ENCODE measurements at regions not wholly inside any gene's neighbourhood (a gene's known extent, or its start where the extent isn't known, plus 50 kb on each side); places are given as distances from the start of the nearest gene placed in this dataset.

DNA sequence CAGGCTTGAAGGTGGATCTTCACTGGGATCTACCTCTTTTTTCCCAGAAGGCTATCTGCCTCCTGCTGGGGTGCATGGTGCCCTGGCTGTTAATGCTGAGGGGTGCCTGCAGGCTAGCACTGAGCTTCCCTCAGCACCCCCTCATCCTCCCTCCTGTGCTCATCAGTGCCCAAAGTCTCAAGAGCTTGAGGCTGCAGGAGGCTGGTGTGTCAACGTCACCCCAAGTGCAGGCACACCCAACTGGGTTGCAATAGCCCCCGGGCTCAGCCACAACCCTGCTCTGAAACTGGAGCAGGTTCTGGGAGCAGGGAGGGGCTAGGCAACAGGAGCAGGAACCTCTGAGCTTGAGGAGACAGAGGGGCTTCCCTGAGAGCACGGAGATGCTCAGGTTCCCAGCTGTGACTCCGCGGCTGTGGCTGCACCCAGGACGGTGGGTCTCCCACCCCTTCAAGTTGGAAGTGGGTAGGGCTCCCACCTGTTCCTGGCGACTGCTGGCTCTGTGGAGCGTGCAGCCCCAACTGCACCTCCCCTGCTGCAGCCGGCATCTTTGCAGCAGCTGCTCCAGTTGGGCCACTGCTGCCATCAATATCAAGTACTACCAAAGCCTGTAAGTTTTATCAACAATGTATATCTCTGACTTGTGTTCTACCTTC, 1266.6 kb upstream of the C9orf72 start:
- CTCF ChIA-PET: interaction anchor here (0.7 kb wide), 1 partner anchor 12 kb away, joined by 3 read pairs; no protein-coding TSS in a partner anchor
- peaks cover 0 to 10% (median 8%) of the 10 kb centered on the region in 5 experiments for H3K9me3 ChIP-seq (ENCODE audit: control extremely low read depth in 1 of 5, control insufficient read depth in 4 of 5, insufficient read depth in 2 of 5, low read depth in 1 of 5, low read length in 4 of 5)
- DNase-seq: no peak
- H3K4me1 ChIP-seq (ENCODE audit: control extremely low read depth in 1 of 4, control insufficient read depth in 4 of 4, insufficient read depth in 4 of 4, low read length in 3 of 4): peaks cover 0 to 10% (median 2%) of the 10 kb centered on the region in 4 experiments
- no peaks in the 10 kb centered on the region for H3K27me3 ChIP-seq (replicated peaks in 2 of 5; ENCODE audit: control insufficient read depth in 4 of 5, insufficient read depth in 5 of 5, low read length in 4 of 5)
- WGBS (ENCODE audit: insufficient coverage): 99% methylated on average over 9 of the region's 9 CpGs
- no peak overlapping the region for H3K4me3 ChIP-seq (ENCODE audit: control insufficient read depth in 1 of 7, extremely low read depth in 1 of 7, insufficient read depth in 4 of 7, low read depth in 2 of 7, low read length in 6 of 7)
- no peaks in the 10 kb centered on the region for H3K36me3 ChIP-seq (ENCODE audit: control insufficient read depth in 4 of 4, insufficient read depth in 4 of 4, low read length in 3 of 4)
- H3K27ac ChIP-seq (ENCODE audit: insufficient read depth in 1 of 2, low read depth in 1 of 2, low read length in 2 of 2, poor library complexity in 1 of 2, severe bottlenecking in 2 of 2): no peak overlapping the region
- POLR2A ChIA-PET: no interaction called here

DNA sequence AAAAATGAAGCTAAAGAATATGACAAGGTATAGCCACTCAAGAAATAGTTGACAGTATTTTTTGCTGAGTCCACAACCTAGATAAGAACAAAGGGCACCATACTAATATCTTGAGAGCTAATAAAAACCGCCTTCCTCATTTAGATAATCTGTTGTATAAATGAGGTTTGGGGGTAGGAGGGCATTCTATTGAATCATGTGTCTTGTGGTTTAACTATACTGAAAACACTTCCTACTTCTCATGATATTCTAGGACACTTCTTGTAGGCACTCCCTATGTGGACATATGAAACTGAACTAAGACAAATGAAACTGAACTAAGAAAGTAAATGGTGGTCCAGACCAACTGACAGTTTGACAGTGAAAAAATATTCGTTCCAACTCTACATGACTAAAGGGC, 1268.5 kb upstream of the C9orf72 start:
- 86% methylated on average over 1 of the region's 2 CpGs for WGBS (ENCODE audit: insufficient coverage)
- no peaks in the 10 kb centered on the region for H3K36me3 ChIP-seq (ENCODE audit: control insufficient read depth in 4 of 4, insufficient read depth in 4 of 4, low read length in 3 of 4)
- H3K27me3 ChIP-seq (replicated peaks in 2 of 5; ENCODE audit: control insufficient read depth in 4 of 5, insufficient read depth in 5 of 5, low read length in 4 of 5): no peaks in the 10 kb centered on the region
- no peak overlapping the region for H3K4me3 ChIP-seq (ENCODE audit: control insufficient read depth in 1 of 7, extremely low read depth in 1 of 7, insufficient read depth in 4 of 7, low read depth in 2 of 7, low read length in 6 of 7)
- DNase-seq: peak in 2 of 3 donors; percentile 53 to 54
- ChIA-PET CTCF (no interaction called here), POLR2A (no interaction called here)
- H3K4me1 ChIP-seq (ENCODE audit: control extremely low read depth in 1 of 4, control insufficient read depth in 4 of 4, insufficient read depth in 4 of 4, low read length in 3 of 4): peaks cover 0 to 10% (median 2%) of the 10 kb centered on the region in 4 experiments
- H3K9me3 ChIP-seq (ENCODE audit: control extremely low read depth in 1 of 5, control insufficient read depth in 4 of 5, insufficient read depth in 2 of 5, low read depth in 1 of 5, low read length in 4 of 5): peaks cover 0 to 10% (median 8%) of the 10 kb centered on the region in 5 experiments
- no peak overlapping the region for H3K27ac ChIP-seq (ENCODE audit: insufficient read depth in 1 of 2, low read depth in 1 of 2, low read length in 2 of 2, poor library complexity in 1 of 2, severe bottlenecking in 2 of 2)

DNA sequence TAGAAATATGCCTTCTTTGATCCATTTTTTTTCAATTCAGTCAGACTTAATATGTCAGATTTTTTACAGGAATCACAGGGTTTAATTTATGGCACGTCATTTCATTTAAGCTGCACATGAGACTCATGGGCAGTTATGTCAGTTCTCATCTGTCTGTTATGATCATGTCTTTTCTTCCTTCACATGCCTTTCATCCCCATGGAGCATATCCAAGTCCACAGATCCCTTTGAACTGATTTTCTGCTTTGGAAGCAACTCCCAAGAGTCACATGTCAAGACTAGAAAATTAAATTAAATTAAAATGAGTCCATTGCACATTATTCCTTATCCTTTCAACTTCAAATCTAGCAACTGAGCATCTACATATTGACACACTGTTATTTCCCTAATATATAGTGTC, 1274.0 kb upstream of the C9orf72 start:
- peaks cover 0 to 2% (median 0%) of the 10 kb centered on the region in 5 experiments for H3K9me3 ChIP-seq (ENCODE audit: control extremely low read depth in 1 of 5, control insufficient read depth in 4 of 5, insufficient read depth in 2 of 5, low read depth in 1 of 5, low read length in 4 of 5)
- no peaks in the 10 kb centered on the region for H3K36me3 ChIP-seq (ENCODE audit: control insufficient read depth in 4 of 4, insufficient read depth in 4 of 4, low read length in 3 of 4)
- WGBS (ENCODE audit: insufficient coverage): 100% methylated on average over 1 of the region's 1 CpG
- H3K27me3 ChIP-seq (replicated peaks in 2 of 5; ENCODE audit: control insufficient read depth in 4 of 5, insufficient read depth in 5 of 5, low read length in 4 of 5): no peaks in the 10 kb centered on the region
- no peak overlapping the region for H3K4me3 ChIP-seq (ENCODE audit: control insufficient read depth in 1 of 7, extremely low read depth in 1 of 7, insufficient read depth in 4 of 7, low read depth in 2 of 7, low read length in 6 of 7)
- CTCF ChIA-PET: no interaction called here
- POLR2A ChIA-PET: no interaction called here
- no peak for DNase-seq
- H3K4me1 ChIP-seq (ENCODE audit: control extremely low read depth in 1 of 4, control insufficient read depth in 4 of 4, insufficient read depth in 4 of 4, low read length in 3 of 4): peaks cover 0 to 2% (median 0%) of the 10 kb centered on the region in 4 experiments
- no peak overlapping the region for H3K27ac ChIP-seq (ENCODE audit: insufficient read depth in 1 of 2, low read depth in 1 of 2, low read length in 2 of 2, poor library complexity in 1 of 2, severe bottlenecking in 2 of 2)

DNA sequence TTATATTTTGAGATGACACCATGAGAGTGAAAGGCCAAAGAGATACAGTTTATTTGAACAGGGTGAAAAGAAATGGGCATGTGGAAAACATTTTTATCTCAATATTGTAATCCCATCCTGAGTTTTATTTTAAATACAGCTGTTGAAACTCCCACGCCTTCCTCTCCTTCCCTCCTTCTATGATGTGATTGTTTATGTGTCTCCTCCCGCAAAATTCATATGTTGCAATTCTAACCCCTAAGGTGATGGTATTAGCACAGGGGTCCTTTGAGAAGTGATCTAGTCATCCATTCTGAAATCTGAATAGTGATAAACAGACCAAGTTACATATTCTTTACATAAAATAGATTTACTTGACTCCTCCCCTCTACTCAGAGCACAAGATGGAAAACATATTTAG, 1275.4 kb upstream of the C9orf72 start:
- Histone ChIP-seq H3K9me3 (ENCODE audit: control extremely low read depth in 1 of 5, control insufficient read depth in 4 of 5, insufficient read depth in 2 of 5, low read depth in 1 of 5, low read length in 4 of 5) (peaks cover 0 to 2% (median 0%) of the 10 kb centered on the region in 5 experiments), H3K4me3 (ENCODE audit: control insufficient read depth in 1 of 7, extremely low read depth in 1 of 7, insufficient read depth in 4 of 7, low read depth in 2 of 7, low read length in 6 of 7) (no peak overlapping the region), H3K36me3 (ENCODE audit: control insufficient read depth in 4 of 4, insufficient read depth in 4 of 4, low read length in 3 of 4) (no peaks in the 10 kb centered on the region), H3K4me1 (ENCODE audit: control extremely low read depth in 1 of 4, control insufficient read depth in 4 of 4, insufficient read depth in 4 of 4, low read length in 3 of 4) (peaks cover 0 to 8% (median 5%) of the 10 kb centered on the region in 4 experiments), H3K27ac (ENCODE audit: insufficient read depth in 1 of 2, low read depth in 1 of 2, low read length in 2 of 2, poor library complexity in 1 of 2, severe bottlenecking in 2 of 2) (no peak overlapping the region), H3K27me3 (replicated peaks in 2 of 5; ENCODE audit: control insufficient read depth in 4 of 5, insufficient read depth in 5 of 5, low read length in 4 of 5) (no peaks in the 10 kb centered on the region)
- no peak for DNase-seq
- ChIA-PET POLR2A (no interaction called here), CTCF (no interaction called here)
- WGBS (ENCODE audit: insufficient coverage): no CpG with 5 or more reads among the region's 2 CpGs

DNA sequence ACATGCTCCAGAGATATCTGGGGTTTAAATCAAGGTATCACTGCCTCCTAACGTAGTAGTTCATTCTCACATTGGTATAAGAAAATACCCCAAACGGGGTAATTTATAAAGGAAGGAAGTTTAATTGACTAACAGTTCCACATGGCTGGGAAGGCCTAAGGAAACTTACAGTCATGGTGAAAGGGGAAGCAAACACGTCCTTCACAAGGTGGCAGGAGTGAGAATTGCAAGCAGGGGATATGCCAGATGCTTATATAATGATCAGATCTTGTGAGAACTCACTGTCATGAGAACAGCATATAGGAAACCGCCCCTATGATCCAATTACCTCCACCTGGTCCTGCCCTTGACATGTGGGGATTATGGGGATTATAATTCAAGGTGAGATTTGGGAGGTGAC, 1280.2 kb upstream of the C9orf72 start:
- POLR2A ChIA-PET: no interaction called here
- CTCF ChIA-PET: no interaction called here

DNA sequence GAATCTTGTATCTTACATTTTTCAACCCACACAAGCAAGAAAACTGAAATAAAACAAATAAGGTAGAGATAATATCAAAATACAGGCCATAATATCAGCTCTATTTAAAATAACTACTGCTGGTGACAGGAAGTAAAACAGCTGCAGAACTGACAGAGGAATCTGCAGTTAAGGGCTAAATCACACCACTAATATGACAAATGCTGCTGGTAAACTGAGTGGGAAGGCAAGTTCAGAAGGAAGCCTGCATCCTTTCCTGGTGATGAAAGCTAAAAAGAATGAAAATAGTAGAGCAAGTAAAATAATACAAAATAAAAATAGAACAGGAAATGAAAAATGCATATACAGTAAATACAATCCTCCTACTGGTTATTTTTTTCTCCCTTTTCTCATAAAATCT, 1293.7 kb upstream of the C9orf72 start:
- POLR2A ChIA-PET: no interaction called here
- no peaks in the 10 kb centered on the region for H3K36me3 ChIP-seq (ENCODE audit: control insufficient read depth in 4 of 4, insufficient read depth in 4 of 4, low read length in 3 of 4)

More for the DNA sequence above, 1280.2 kb upstream of the C9orf72 start:
- Histone ChIP-seq H3K4me3 (ENCODE audit: control insufficient read depth in 1 of 7, extremely low read depth in 1 of 7, insufficient read depth in 4 of 7, low read depth in 2 of 7, low read length in 6 of 7) (no peak overlapping the region), H3K27me3 (replicated peaks in 2 of 5; ENCODE audit: control insufficient read depth in 4 of 5, insufficient read depth in 5 of 5, low read length in 4 of 5) (no peaks in the 10 kb centered on the region), H3K36me3 (ENCODE audit: control insufficient read depth in 4 of 4, insufficient read depth in 4 of 4, low read length in 3 of 4) (no peaks in the 10 kb centered on the region), H3K9me3 (ENCODE audit: control extremely low read depth in 1 of 5, control insufficient read depth in 4 of 5, insufficient read depth in 2 of 5, low read depth in 1 of 5, low read length in 4 of 5) (peaks cover 0 to 2% (median 0%) of the 10 kb centered on the region in 5 experiments), H3K4me1 (ENCODE audit: control extremely low read depth in 1 of 4, control insufficient read depth in 4 of 4, insufficient read depth in 4 of 4, low read length in 3 of 4) (peaks cover 0 to 8% (median 5%) of the 10 kb centered on the region in 4 experiments), H3K27ac (ENCODE audit: insufficient read depth in 1 of 2, low read depth in 1 of 2, low read length in 2 of 2, poor library complexity in 1 of 2, severe bottlenecking in 2 of 2) (no peak overlapping the region)
- 14% methylated on average over 2 of the region's 4 CpGs for WGBS (ENCODE audit: insufficient coverage)
- peak; percentile 19 to 77 (median 67) for DNase-seq

DNA sequence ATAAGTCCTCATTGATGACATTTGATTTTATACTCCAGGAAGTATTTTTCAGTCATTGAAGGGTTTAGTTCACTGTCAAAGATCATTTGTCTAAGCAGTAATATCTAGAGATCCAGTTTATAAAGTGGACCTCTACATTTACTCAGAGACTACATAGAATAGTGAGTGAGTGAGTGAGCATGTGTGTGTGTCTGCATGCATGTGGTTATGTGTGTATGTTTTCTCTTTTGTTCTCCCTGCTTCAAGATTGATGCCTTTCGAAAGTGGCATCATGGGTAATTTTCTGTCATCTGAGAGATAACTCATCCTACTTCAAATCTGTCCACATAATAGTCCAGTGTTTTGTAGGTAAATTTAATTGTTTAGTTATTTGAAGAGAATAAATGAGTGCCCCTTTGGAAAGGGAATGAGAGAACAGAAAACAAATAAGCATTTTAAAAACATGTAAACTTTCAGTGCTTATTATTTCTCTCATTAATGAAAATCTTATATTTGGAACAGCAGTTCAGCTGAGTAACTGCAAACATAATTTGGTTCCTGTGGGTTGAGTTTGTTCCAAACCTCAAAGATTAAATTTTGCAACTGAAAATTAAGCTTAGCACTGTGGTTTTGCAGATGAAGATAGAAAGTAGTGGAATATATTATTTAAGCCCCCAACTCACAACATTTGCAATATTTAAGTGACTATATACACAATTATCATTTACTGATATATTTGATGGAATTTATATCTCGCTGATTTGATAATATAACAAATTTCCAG, 1295.1 kb upstream of the C9orf72 start:
- H3K9me3 ChIP-seq (ENCODE audit: control extremely low read depth in 1 of 5, control insufficient read depth in 4 of 5, insufficient read depth in 2 of 5, low read depth in 1 of 5, low read length in 4 of 5): no peaks in the 10 kb centered on the region
- H3K27me3 ChIP-seq (replicated peaks in 2 of 5; ENCODE audit: control insufficient read depth in 4 of 5, insufficient read depth in 5 of 5, low read length in 4 of 5): no peaks in the 10 kb centered on the region
- H3K36me3 ChIP-seq (ENCODE audit: control insufficient read depth in 4 of 4, insufficient read depth in 4 of 4, low read length in 3 of 4): no peaks in the 10 kb centered on the region
- ChIA-PET POLR2A (no interaction called here), CTCF (no interaction called here)
- WGBS (ENCODE audit: insufficient coverage): no CpG with 5 or more reads among the region's 2 CpGs
- peak in 2 of 3 donors; percentile 56 to 61 for DNase-seq
- peaks cover 3 to 32% (median 15%) of the 10 kb centered on the region in 4 experiments for H3K4me1 ChIP-seq (ENCODE audit: control extremely low read depth in 1 of 4, control insufficient read depth in 4 of 4, insufficient read depth in 4 of 4, low read length in 3 of 4)
- H3K4me3 ChIP-seq (ENCODE audit: control insufficient read depth in 1 of 7, extremely low read depth in 1 of 7, insufficient read depth in 4 of 7, low read depth in 2 of 7, low read length in 6 of 7): peak overlapping the region in 1 of 7 experiments; percentile 28
- H3K27ac ChIP-seq (ENCODE audit: insufficient read depth in 1 of 2, low read depth in 1 of 2, low read length in 2 of 2, poor library complexity in 1 of 2, severe bottlenecking in 2 of 2): no peak overlapping the region

More for the DNA sequence above, 1293.7 kb upstream of the C9orf72 start:
- DNase-seq: no peak
- no peak overlapping the region for H3K4me3 ChIP-seq (ENCODE audit: control insufficient read depth in 1 of 7, extremely low read depth in 1 of 7, insufficient read depth in 4 of 7, low read depth in 2 of 7, low read length in 6 of 7)
- no peak overlapping the region for H3K27ac ChIP-seq (ENCODE audit: insufficient read depth in 1 of 2, low read depth in 1 of 2, low read length in 2 of 2, poor library complexity in 1 of 2, severe bottlenecking in 2 of 2)
- H3K9me3 ChIP-seq (ENCODE audit: control extremely low read depth in 1 of 5, control insufficient read depth in 4 of 5, insufficient read depth in 2 of 5, low read depth in 1 of 5, low read length in 4 of 5): no peaks in the 10 kb centered on the region
- H3K27me3 ChIP-seq (replicated peaks in 2 of 5; ENCODE audit: control insufficient read depth in 4 of 5, insufficient read depth in 5 of 5, low read length in 4 of 5): no peaks in the 10 kb centered on the region
- H3K4me1 ChIP-seq (ENCODE audit: control extremely low read depth in 1 of 4, control insufficient read depth in 4 of 4, insufficient read depth in 4 of 4, low read length in 3 of 4): peaks cover 3 to 32% (median 15%) of the 10 kb centered on the region in 4 experiments
- CTCF ChIA-PET: no interaction called here
